ENCODE measurements at regions not wholly inside any gene's neighbourhood (a gene's known extent, or its start where the extent isn't known, plus 50 kb on each side); places are given as distances from the start of the nearest gene placed in this dataset.

- TF ChIP-seq, protein P1, sequence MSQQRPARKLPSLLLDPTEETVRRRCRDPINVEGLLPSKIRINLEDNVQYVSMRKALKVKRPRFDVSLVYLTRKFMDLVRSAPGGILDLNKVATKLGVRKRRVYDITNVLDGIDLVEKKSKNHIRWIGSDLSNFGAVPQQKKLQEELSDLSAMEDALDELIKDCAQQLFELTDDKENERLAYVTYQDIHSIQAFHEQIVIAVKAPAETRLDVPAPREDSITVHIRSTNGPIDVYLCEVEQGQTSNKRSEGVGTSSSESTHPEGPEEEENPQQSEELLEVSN (IDR thresholded peaks at IDR 0.05; ENCODE audit: borderline replicate concordance in 1 of 2, extremely low read depth in 1 of 2, insufficient read depth in 1 of 2, insufficient read length in 1 of 2, low read depth in 1 of 2, low read length in 1 of 2, poor library complexity in 1 of 2, severe bottlenecking in 1 of 2): no peak
- TF ChIP-seq ZNF655 (CRISPR knock-in tag; IDR thresholded peaks at IDR 0.05) (no peak), CBFA2T3 (IDR thresholded peaks at IDR 0.05) (no peak), ZNF217 (CRISPR knock-in tag; IDR thresholded peaks at IDR 0.05) (no peak)
- TF ChIP-seq, protein P2, sequence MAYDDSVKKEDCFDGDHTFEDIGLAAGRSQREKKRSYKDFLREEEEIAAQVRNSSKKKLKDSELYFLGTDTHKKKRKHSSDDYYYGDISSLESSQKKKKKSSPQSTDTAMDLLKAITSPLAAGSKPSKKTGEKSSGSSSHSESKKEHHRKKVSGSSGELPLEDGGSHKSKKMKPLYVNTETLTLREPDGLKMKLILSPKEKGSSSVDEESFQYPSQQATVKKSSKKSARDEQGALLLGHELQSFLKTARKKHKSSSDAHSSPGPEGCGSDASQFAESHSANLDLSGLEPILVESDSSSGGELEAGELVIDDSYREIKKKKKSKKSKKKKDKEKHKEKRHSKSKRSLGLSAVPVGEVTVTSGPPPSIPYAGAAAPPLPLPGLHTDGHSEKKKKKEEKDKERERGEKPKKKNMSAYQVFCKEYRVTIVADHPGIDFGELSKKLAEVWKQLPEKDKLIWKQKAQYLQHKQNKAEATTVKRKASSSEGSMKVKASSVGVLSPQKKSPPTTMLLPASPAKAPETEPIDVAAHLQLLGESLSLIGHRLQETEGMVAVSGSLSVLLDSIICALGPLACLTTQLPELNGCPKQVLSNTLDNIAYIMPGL (CRISPR knock-in tag; IDR thresholded peaks at IDR 0.05): no peak
Measured at GRCh38 chr2:129191530-129191929, 787.9 kb upstream of the RAB6C start (continued).

GRCh38 chr2:129192117-129192516 is 787.3 kb upstream of the RAB6C start:
- no peaks in the 10 kb centered on the region for H3K36me3 ChIP-seq (ENCODE audit: control insufficient read depth, insufficient read depth, low read length)
- no peak overlapping the region for H3K9ac ChIP-seq (ENCODE audit: insufficient read depth in 1 of 2, low read depth in 2 of 2, low read length in 2 of 2)
- peaks cover 0 to 19% of the 10 kb centered on the region in 2 experiments; a peak in 3 of 5 replicates for H3K27me3 ChIP-seq (ENCODE audit: control insufficient read depth in 2 of 2, insufficient read depth in 2 of 2, low read length in 2 of 2)
- POLR2A ChIA-PET: no interaction called here
- CTCF ChIA-PET (ENCODE audit: low intra/inter-chr PET ratio): no interaction called here
- 0% methylated on average over 2 of the region's 5 CpGs for WGBS (ENCODE audit: insufficient coverage, low coverage, missing lambda C conversion rate)
- BruUV-seq (replicated peaks): no TSS peak
- intact Hi-C loops (cut with micrococcal nuclease): loop anchor here (10.0 kb wide), 1 partner anchor 203 kb away; no protein-coding TSS in a partner anchor
- in situ Hi-C loops (cut with MboI): no loop called here
- no peaks in the 10 kb centered on the region for H4K20me1 ChIP-seq (replicated peaks; ENCODE audit: control insufficient read depth, insufficient read depth, low read length)
- TF ChIP-seq ZNF696 (CRISPR knock-in tag; conservative IDR thresholded peaks at IDR 0.05) (no peak), CTCF (IDR thresholded peaks at IDR 0.05 in 2 of 3, conservative IDR thresholded peaks at IDR 0.05 in 1 of 3; ENCODE audit: insufficient read depth in 2 of 3, low read depth in 1 of 3, low read length in 3 of 3) (peak; percentile 9 to 41 (median 22); a peak in 3 of 6 replicates)
- H3K4me1 ChIP-seq (replicated peaks in 1 of 2; ENCODE audit: control insufficient read depth in 2 of 2, insufficient read depth in 2 of 2, low read length in 2 of 2): no peaks in the 10 kb centered on the region
- ATAC-seq: peak; percentile 32; the same call in 1 of the 3 replicates
- no peak for FAIRE-seq
- no peaks in the 10 kb centered on the region for H3K9me1 ChIP-seq (ENCODE audit: control insufficient read depth, insufficient read depth, low read length)
- H3K4me3 ChIP-seq: no peak overlapping the region
- no peak overlapping the region for H2AFZ ChIP-seq (ENCODE audit: low read depth, low read length)
- H3K79me2 ChIP-seq (ENCODE audit: control insufficient read depth, insufficient read depth, low read length): no peaks in the 10 kb centered on the region
- H3K9me3 ChIP-seq (replicated peaks; ENCODE audit: control insufficient read depth, insufficient read depth, low read depth, low read length): no peaks in the 10 kb centered on the region
- no peak overlapping the region for H3K27ac ChIP-seq (ENCODE audit: extremely low read depth, low read depth, low read length)
- H3K4me2 ChIP-seq (ENCODE audit: insufficient read depth, low read length): no peak overlapping the region
- DNase-seq (ENCODE audit: extremely low read depth in 1 of 4, low spot score in 3 of 4): peak in 1 of 4 experiments; percentile 3
